MG63 (cell line): ENCODE measurements at regions not wholly inside any gene's neighbourhood (a gene's known extent, or its start where the extent isn't known, plus 50 kb on each side); places are given as distances from the start of the nearest gene placed in this dataset.

Source experiments
- DNase-seq: peaks from one replicate; pipeline ENCODE4 v3.0.0-alpha.2; 2020
- H3K27me3 ChIP-seq: fragments of 250-450 bp; sonication (Bioruptor Pico); 2 replicates; pipeline ENCODE4 v1.5.1; 2020; ENCODE audit warnings: mild to moderate bottlenecking, moderate library complexity
- H3K36me3 ChIP-seq: fragments of 250-450 bp; sonication (Bioruptor Pico); 2 replicates; pipeline ENCODE4 v1.5.1; 2020; ENCODE audit warnings: mild to moderate bottlenecking, moderate library complexity
- H3K4me3 ChIP-seq: fragments of 250-450 bp; sonication (Bioruptor Pico); 2 replicates; pipeline ENCODE4 v1.5.1; 2020; ENCODE audit warnings: mild to moderate bottlenecking, moderate library complexity
- H3K9me3 ChIP-seq: fragments of 250-450 bp; sonication (Bioruptor Pico); 2 replicates; pipeline ENCODE4 v1.5.1; 2020; ENCODE audit warnings: mild to moderate bottlenecking, moderate library complexity

GRCh38 chr2:5098286-5098685 is 593.9 kb upstream of the SOX11 start:
- Histone ChIP-seq H3K36me3 (no peaks in the 10 kb centered on the region), H3K9me3 (no peaks in the 10 kb centered on the region), H3K27me3 (no peaks in the 10 kb centered on the region), H3K4me3 (no peak overlapping the region)
- no peak for DNase-seq

GRCh38 chr2:5102823-5103222 is 589.4 kb upstream of the SOX11 start:
- no peak for DNase-seq
- H3K27me3 ChIP-seq = no peaks in the 10 kb centered on the region
- H3K9me3 ChIP-seq = no peaks in the 10 kb centered on the region
- no peaks in the 10 kb centered on the region for H3K36me3 ChIP-seq
- H3K4me3 ChIP-seq = no peak overlapping the region

- Histone ChIP-seq H3K36me3 (no peaks in the 10 kb centered on the region), H3K9me3 (peaks cover 4% of the 10 kb centered on the region; the same call in 1 of the 2 replicates), H3K27me3 (no peaks in the 10 kb centered on the region), H3K4me3 (no peak overlapping the region)
- no peak for DNase-seq
Measured at GRCh38 chr2:5111581-5111980, 580.6 kb upstream of the SOX11 start.

GRCh38 chr2:5119046-5119445 is 573.1 kb upstream of the SOX11 start:
- no peak for DNase-seq
- Histone ChIP-seq H3K36me3 (no peaks in the 10 kb centered on the region), H3K4me3 (no peak overlapping the region), H3K9me3 (no peaks in the 10 kb centered on the region), H3K27me3 (no peaks in the 10 kb centered on the region)

GRCh38 chr2:5121121-5121520 is 571.1 kb upstream of the SOX11 start:
- no peaks in the 10 kb centered on the region for H3K36me3 ChIP-seq

GRCh38 chr2:5121642-5122041 is 570.5 kb upstream of the SOX11 start:
- no peak overlapping the region for H3K4me3 ChIP-seq
- DNase-seq = no peak
- H3K27me3 ChIP-seq = no peaks in the 10 kb centered on the region
- no peaks in the 10 kb centered on the region for H3K9me3 ChIP-seq
- no peaks in the 10 kb centered on the region for H3K36me3 ChIP-seq

More at GRCh38 chr2:5121121-5121520, 571.1 kb upstream of the SOX11 start:
- no peak for DNase-seq
- Histone ChIP-seq H3K4me3 (no peak overlapping the region), H3K9me3 (no peaks in the 10 kb centered on the region), H3K27me3 (no peaks in the 10 kb centered on the region)

- Histone ChIP-seq H3K27me3 (no peaks in the 10 kb centered on the region), H3K36me3 (no peaks in the 10 kb centered on the region), H3K9me3 (no peaks in the 10 kb centered on the region), H3K4me3 (no peak overlapping the region)
- DNase-seq = no peak
Measured at GRCh38 chr2:5123582-5124196, 568.5 kb upstream of the SOX11 start.

GRCh38 chr2:5125017-5125730 is 567.0 kb upstream of the SOX11 start:
- DNase-seq = no peak
- Histone ChIP-seq H3K36me3 (no peaks in the 10 kb centered on the region), H3K27me3 (no peaks in the 10 kb centered on the region)

GRCh38 chr2:5132281-5132680 is 559.9 kb upstream of the SOX11 start:
- no peaks in the 10 kb centered on the region for H3K9me3 ChIP-seq
- H3K36me3 ChIP-seq = no peaks in the 10 kb centered on the region
- H3K27me3 ChIP-seq = no peaks in the 10 kb centered on the region
- H3K4me3 ChIP-seq = no peak overlapping the region
- DNase-seq = no peak

More at GRCh38 chr2:5125017-5125730, 567.0 kb upstream of the SOX11 start:
- Histone ChIP-seq H3K9me3 (no peaks in the 10 kb centered on the region), H3K4me3 (no peak overlapping the region)

- H3K4me3 ChIP-seq = no peak overlapping the region
- no peaks in the 10 kb centered on the region for H3K27me3 ChIP-seq
- H3K36me3 ChIP-seq = no peaks in the 10 kb centered on the region
- H3K9me3 ChIP-seq = no peaks in the 10 kb centered on the region
- no peak for DNase-seq
Measured at GRCh38 chr2:5140347-5140746, 551.8 kb upstream of the SOX11 start.

- Histone ChIP-seq H3K27me3 (no peaks in the 10 kb centered on the region), H3K36me3 (no peaks in the 10 kb centered on the region), H3K9me3 (no peaks in the 10 kb centered on the region), H3K4me3 (no peak overlapping the region)
- no peak for DNase-seq
Measured at GRCh38 chr2:5144159-5144558, 548.0 kb upstream of the SOX11 start.

- Histone ChIP-seq H3K4me3 (no peak overlapping the region), H3K9me3 (no peaks in the 10 kb centered on the region), H3K27me3 (no peaks in the 10 kb centered on the region), H3K36me3 (no peaks in the 10 kb centered on the region)
- no peak for DNase-seq
Measured at GRCh38 chr2:5145053-5145452, 547.1 kb upstream of the SOX11 start.

GRCh38 chr2:5145801-5146200 is 546.4 kb upstream of the SOX11 start:
- Histone ChIP-seq H3K27me3 (no peaks in the 10 kb centered on the region), H3K36me3 (no peaks in the 10 kb centered on the region), H3K9me3 (no peaks in the 10 kb centered on the region), H3K4me3 (no peak overlapping the region)
- no peak for DNase-seq

- H3K36me3 ChIP-seq = no peaks in the 10 kb centered on the region
- DNase-seq = no peak
- H3K27me3 ChIP-seq = no peaks in the 10 kb centered on the region
- no peak overlapping the region for H3K4me3 ChIP-seq
- H3K9me3 ChIP-seq = no peaks in the 10 kb centered on the region
Measured at GRCh38 chr2:5148392-5149085, 543.6 kb upstream of the SOX11 start.

- Histone ChIP-seq H3K4me3 (no peak overlapping the region), H3K27me3 (no peaks in the 10 kb centered on the region), H3K9me3 (no peaks in the 10 kb centered on the region), H3K36me3 (no peaks in the 10 kb centered on the region)
- no peak for DNase-seq
Measured at GRCh38 chr2:5150871-5151270, 541.3 kb upstream of the SOX11 start.

- Histone ChIP-seq H3K27me3 (no peaks in the 10 kb centered on the region), H3K9me3 (no peaks in the 10 kb centered on the region), H3K4me3 (no peak overlapping the region), H3K36me3 (no peaks in the 10 kb centered on the region)
- peak; percentile 45 for DNase-seq
Measured at GRCh38 chr2:5164776-5165525, 527.2 kb upstream of the SOX11 start.

GRCh38 chr2:5172923-5173322 is 519.3 kb upstream of the SOX11 start:
- Histone ChIP-seq H3K36me3 (no peaks in the 10 kb centered on the region), H3K27me3 (no peaks in the 10 kb centered on the region), H3K9me3 (no peaks in the 10 kb centered on the region), H3K4me3 (no peak overlapping the region)
- DNase-seq = no peak
